GM12892 (cell line): ENCODE measurements at regions not wholly inside any gene's neighbourhood (a gene's known extent, or its start where the extent isn't known, plus 50 kb on each side); places are given as distances from the start of the nearest gene placed in this dataset.

ENCODE experiments used
- POLR2AphosphoS5 ChIP-seq: IDR thresholded peaks from 2 replicates; pipeline ENCODE4 v1.6.1; 2011; ENCODE audit warnings: low read depth, low read length, control low read depth
- TAF1 ChIP-seq: IDR thresholded peaks from 2 replicates; pipeline ENCODE4 v1.6.1; 2011; ENCODE audit warnings: low read depth, mild to moderate bottlenecking, control low read depth, low read length, borderline replicate concordance

- TF ChIP-seq TAF1 (no peak), POLR2AphosphoS5 (no peak)
Observed at GRCh38 chr2:217597145-217597544, 405.6 kb downstream of the TNS1 start.
